ENCODE measurements at regions not wholly inside any gene's neighbourhood (a gene's known extent, or its start where the extent isn't known, plus 50 kb on each side); places are given as distances from the start of the nearest gene placed in this dataset.
"Not testable (repeated sequence)": the region's sequence is repeated elsewhere in the genome, so short reads cannot be mapped to it uniquely, and the experiment has no call there.

GRCh38 chr9:108803428-108804065, 52.2 kb downstream of the ACTL7B start:
- DNase-seq (ENCODE audit: low read depth in 4 of 4, low spot score in 1 of 4) = no peak

- DNase-seq (ENCODE audit: low read depth in 4 of 4, low spot score in 1 of 4) = no peak
These were observed 52.8 kb downstream of the ACTL7B start for GRCh38 chr9:108802967-108803366.

- DNase-seq (ENCODE audit: low read depth in 4 of 4, low spot score in 1 of 4) = no peak
These were observed 53.8 kb downstream of the ACTL7B start for GRCh38 chr9:108801949-108802348.

GRCh38 chr9:108800632-108801099, 55.1 kb downstream of the ACTL7B start:
- DNase-seq (ENCODE audit: low read depth in 4 of 4, low spot score in 1 of 4) = no peak

- DNase-seq (ENCODE audit: low read depth in 4 of 4, low spot score in 1 of 4) = no peak
These were observed 62.2 kb downstream of the ACTL7B start for GRCh38 chr9:108793573-108793972.

GRCh38 chr9:108789742-108790141, 66.0 kb downstream of the ACTL7B start:
- DNase-seq (ENCODE audit: low read depth in 4 of 4, low spot score in 1 of 4) = no peak

- no peak for DNase-seq (ENCODE audit: low read depth in 4 of 4, low spot score in 1 of 4)
These were observed 68.1 kb downstream of the ACTL7B start for GRCh38 chr9:108787690-108788048.

- DNase-seq (ENCODE audit: low read depth in 4 of 4, low spot score in 1 of 4) = no peak
These were observed 68.7 kb downstream of the ACTL7B start for GRCh38 chr9:108786901-108787689.

GRCh38 chr9:108786322-108786721, 69.5 kb downstream of the ACTL7B start:
- no peak for DNase-seq (ENCODE audit: low read depth in 4 of 4, low spot score in 1 of 4)

GRCh38 chr9:108784998-108785397, 70.8 kb downstream of the ACTL7B start:
- DNase-seq (ENCODE audit: low read depth in 4 of 4, low spot score in 1 of 4) = no peak

GRCh38 chr9:108783731-108784495, 71.9 kb downstream of the ACTL7B start:
- DNase-seq (ENCODE audit: low read depth in 4 of 4, low spot score in 1 of 4) = no peak

- DNase-seq (ENCODE audit: low read depth in 4 of 4, low spot score in 1 of 4) = no peak
These were observed 72.5 kb downstream of the ACTL7B start for GRCh38 chr9:108783326-108783725.

GRCh38 chr9:108780942-108781734, 74.6 kb downstream of the ACTL7B start:
- DNase-seq (ENCODE audit: low read depth in 4 of 4, low spot score in 1 of 4) = no peak

GRCh38 chr9:108779551-108780325, 76.0 kb downstream of the ACTL7B start:
- DNase-seq (ENCODE audit: low read depth in 4 of 4, low spot score in 1 of 4) = no peak

- DNase-seq (ENCODE audit: low read depth in 4 of 4, low spot score in 1 of 4) = no peak
These were observed 78.7 kb downstream of the ACTL7B start for GRCh38 chr9:108776920-108777639.

- DNase-seq (ENCODE audit: low read depth in 4 of 4, low spot score in 1 of 4) = no peak
These were observed 79.9 kb downstream of the ACTL7B start for GRCh38 chr9:108775901-108776306.

GRCh38 chr9:108774088-108774487, 81.7 kb downstream of the ACTL7B start:
- DNase-seq (ENCODE audit: low read depth in 4 of 4, low spot score in 1 of 4) = not testable (repeated sequence)

GRCh38 chr9:108772301-108772894, 83.4 kb downstream of the ACTL7B start:
- DNase-seq (ENCODE audit: low read depth in 4 of 4, low spot score in 1 of 4) = no peak

- DNase-seq (ENCODE audit: low read depth in 4 of 4, low spot score in 1 of 4) = no peak
These were observed 87.0 kb downstream of the ACTL7B start for GRCh38 chr9:108768744-108769143.

All from stimulated activated CD4-positive, alpha-beta T cell treated with anti-CD3 and anti-CD28 coated beads, Interleukin-1b, Interleukin-23, amount 100 ng/mL, for 24 hours (primary cell).